ENCODE measurements at regions not wholly inside any gene's neighbourhood (a gene's known extent, or its start where the extent isn't known, plus 50 kb on each side); places are given as distances from the start of the nearest gene placed in this dataset.

DNA sequence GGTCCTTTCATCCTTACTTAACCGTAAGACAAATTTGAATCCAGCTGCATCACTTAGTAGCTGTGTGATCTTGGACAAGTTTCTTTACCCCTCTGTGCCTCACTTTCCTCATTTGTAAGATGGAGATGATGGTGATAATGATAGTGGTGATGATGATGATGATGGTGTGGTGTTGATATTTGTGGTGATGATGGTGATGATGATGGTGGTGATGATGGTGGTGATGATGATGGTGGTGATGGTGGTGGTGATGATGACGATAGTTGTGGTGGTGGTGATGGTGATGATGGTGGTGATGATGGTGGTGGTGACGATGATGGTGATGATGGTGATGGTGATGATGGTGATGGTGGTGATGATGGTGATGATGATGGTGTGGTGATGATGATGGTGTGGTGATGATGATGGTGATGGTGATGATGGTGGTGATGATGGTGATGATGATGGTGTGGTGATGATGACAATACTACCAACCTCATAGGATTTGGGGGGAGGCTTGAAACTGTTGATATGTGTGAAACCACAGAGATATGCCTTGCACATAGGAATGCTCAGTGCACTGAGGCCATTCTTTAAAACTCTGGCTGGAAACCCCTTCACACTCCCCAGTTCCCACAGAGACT, 233.2 kb downstream of the LY86 start (continued):
- TF ChIP-seq, protein P1, sequence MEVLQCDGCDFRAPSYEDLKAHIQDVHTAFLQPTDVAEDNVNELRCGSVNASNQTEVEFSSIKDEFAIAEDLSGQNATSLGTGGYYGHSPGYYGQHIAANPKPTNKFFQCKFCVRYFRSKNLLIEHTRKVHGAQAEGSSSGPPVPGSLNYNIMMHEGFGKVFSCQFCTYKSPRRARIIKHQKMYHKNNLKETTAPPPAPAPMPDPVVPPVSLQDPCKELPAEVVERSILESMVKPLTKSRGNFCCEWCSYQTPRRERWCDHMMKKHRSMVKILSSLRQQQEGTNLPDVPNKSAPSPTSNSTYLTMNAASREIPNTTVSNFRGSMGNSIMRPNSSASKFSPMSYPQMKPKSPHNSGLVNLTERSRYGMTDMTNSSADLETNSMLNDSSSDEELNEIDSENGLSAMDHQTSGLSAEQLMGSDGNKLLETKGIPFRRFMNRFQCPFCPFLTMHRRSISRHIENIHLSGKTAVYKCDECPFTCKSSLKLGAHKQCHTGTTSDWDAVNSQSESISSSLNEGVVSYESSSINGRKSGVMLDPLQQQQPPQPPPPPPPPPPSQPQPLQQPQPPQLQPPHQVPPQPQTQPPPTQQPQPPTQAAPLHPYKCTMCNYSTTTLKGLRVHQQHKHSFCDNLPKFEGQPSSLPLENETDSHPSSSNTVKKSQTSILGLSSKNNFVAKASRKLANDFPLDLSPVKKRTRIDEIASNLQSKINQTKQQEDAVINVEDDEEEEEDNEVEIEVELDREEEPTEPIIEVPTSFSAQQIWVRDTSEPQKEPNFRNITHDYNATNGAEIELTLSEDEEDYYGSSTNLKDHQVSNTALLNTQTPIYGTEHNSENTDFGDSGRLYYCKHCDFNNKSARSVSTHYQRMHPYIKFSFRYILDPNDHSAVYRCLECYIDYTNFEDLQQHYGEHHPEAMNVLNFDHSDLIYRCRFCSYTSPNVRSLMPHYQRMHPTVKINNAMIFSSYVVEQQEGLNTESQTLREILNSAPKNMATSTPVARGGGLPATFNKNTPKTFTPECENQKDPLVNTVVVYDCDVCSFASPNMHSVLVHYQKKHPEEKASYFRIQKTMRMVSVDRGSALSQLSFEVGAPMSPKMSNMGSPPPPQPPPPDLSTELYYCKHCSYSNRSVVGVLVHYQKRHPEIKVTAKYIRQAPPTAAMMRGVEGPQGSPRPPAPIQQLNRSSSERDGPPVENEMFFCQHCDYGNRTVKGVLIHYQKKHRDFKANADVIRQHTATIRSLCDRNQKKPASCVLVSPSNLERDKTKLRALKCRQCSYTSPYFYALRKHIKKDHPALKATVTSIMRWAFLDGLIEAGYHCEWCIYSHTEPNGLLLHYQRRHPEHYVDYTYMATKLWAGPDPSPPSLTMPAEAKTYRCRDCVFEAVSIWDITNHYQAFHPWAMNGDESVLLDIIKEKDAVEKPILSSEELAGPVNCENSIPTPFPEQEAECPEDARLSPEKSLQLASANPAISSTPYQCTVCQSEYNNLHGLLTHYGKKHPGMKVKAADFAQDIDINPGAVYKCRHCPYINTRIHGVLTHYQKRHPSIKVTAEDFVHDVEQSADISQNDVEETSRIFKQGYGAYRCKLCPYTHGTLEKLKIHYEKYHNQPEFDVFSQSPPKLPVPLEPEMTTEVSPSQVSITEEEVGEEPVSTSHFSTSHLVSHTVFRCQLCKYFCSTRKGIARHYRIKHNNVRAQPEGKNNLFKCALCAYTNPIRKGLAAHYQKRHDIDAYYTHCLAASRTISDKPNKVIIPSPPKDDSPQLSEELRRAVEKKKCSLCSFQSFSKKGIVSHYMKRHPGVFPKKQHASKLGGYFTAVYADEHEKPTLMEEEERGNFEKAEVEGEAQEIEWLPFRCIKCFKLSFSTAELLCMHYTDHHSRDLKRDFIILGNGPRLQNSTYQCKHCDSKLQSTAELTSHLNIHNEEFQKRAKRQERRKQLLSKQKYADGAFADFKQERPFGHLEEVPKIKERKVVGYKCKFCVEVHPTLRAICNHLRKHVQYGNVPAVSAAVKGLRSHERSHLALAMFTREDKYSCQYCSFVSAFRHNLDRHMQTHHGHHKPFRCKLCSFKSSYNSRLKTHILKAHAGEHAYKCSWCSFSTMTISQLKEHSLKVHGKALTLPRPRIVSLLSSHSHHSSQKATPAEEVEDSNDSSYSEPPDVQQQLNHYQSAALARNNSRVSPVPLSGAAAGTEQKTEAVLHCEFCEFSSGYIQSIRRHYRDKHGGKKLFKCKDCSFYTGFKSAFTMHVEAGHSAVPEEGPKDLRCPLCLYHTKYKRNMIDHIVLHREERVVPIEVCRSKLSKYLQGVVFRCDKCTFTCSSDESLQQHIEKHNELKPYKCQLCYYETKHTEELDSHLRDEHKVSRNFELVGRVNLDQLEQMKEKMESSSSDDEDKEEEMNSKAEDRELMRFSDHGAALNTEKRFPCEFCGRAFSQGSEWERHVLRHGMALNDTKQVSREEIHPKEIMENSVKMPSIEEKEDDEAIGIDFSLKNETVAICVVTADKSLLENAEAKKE (CRISPR knock-in tag; IDR thresholded peaks at IDR 0.05) = no peak
- no peak for TF ChIP-seq JUNB (IDR thresholded peaks at IDR 0.05; ENCODE audit: unreplicated experiment)
- TF ChIP-seq, protein P2, sequence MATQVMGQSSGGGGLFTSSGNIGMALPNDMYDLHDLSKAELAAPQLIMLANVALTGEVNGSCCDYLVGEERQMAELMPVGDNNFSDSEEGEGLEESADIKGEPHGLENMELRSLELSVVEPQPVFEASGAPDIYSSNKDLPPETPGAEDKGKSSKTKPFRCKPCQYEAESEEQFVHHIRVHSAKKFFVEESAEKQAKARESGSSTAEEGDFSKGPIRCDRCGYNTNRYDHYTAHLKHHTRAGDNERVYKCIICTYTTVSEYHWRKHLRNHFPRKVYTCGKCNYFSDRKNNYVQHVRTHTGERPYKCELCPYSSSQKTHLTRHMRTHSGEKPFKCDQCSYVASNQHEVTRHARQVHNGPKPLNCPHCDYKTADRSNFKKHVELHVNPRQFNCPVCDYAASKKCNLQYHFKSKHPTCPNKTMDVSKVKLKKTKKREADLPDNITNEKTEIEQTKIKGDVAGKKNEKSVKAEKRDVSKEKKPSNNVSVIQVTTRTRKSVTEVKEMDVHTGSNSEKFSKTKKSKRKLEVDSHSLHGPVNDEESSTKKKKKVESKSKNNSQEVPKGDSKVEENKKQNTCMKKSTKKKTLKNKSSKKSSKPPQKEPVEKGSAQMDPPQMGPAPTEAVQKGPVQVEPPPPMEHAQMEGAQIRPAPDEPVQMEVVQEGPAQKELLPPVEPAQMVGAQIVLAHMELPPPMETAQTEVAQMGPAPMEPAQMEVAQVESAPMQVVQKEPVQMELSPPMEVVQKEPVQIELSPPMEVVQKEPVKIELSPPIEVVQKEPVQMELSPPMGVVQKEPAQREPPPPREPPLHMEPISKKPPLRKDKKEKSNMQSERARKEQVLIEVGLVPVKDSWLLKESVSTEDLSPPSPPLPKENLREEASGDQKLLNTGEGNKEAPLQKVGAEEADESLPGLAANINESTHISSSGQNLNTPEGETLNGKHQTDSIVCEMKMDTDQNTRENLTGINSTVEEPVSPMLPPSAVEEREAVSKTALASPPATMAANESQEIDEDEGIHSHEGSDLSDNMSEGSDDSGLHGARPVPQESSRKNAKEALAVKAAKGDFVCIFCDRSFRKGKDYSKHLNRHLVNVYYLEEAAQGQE (IDR thresholded peaks at IDR 0.05; ENCODE audit: unreplicated experiment) = no peak
- TF ChIP-seq, protein P3, sequence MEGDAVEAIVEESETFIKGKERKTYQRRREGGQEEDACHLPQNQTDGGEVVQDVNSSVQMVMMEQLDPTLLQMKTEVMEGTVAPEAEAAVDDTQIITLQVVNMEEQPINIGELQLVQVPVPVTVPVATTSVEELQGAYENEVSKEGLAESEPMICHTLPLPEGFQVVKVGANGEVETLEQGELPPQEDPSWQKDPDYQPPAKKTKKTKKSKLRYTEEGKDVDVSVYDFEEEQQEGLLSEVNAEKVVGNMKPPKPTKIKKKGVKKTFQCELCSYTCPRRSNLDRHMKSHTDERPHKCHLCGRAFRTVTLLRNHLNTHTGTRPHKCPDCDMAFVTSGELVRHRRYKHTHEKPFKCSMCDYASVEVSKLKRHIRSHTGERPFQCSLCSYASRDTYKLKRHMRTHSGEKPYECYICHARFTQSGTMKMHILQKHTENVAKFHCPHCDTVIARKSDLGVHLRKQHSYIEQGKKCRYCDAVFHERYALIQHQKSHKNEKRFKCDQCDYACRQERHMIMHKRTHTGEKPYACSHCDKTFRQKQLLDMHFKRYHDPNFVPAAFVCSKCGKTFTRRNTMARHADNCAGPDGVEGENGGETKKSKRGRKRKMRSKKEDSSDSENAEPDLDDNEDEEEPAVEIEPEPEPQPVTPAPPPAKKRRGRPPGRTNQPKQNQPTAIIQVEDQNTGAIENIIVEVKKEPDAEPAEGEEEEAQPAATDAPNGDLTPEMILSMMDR (conservative IDR thresholded peaks at IDR 0.05; ENCODE audit: low read depth in 2 of 2) = no peak
- no peak for TF ChIP-seq NANOG (IDR thresholded peaks at IDR 0.05; ENCODE audit: borderline replicate concordance)
- no peak for TF ChIP-seq ZNF331 (CRISPR knock-in tag; IDR thresholded peaks at IDR 0.05; ENCODE audit: low read depth)
- no peak for TF ChIP-seq ZNF114 (CRISPR knock-in tag; IDR thresholded peaks at IDR 0.05)
- TF ChIP-seq EZH2 (IDR thresholded peaks at IDR 0.05; ENCODE audit: low read depth, unreplicated experiment) = no peak
- no peak for TF ChIP-seq CREB1 (CRISPR knock-in tag; IDR thresholded peaks at IDR 0.05; ENCODE audit: low read depth)
- TF ChIP-seq STAT1 (IDR thresholded peaks at IDR 0.05; ENCODE audit: unreplicated experiment) = no peak
- TF ChIP-seq EZH2phosphoT487 (IDR thresholded peaks at IDR 0.05; ENCODE audit: unreplicated experiment) = no peak
